ENCODE measurements at regions not wholly inside any gene's neighbourhood (a gene's known extent, or its start where the extent isn't known, plus 50 kb on each side); places are given as distances from the start of the nearest gene placed in this dataset.

GRCh38 chr5:19256036-19256435 lies 732.0 kb downstream of the CDH18 start:
- no peak for TF ChIP-seq CTCF (IDR thresholded peaks at IDR 0.05)
- no peak for TF ChIP-seq POLR2A (IDR thresholded peaks at IDR 0.05)
- no peak for TF ChIP-seq POLR2AphosphoS5 (IDR thresholded peaks at IDR 0.05)
- TF ChIP-seq EP300 (IDR thresholded peaks at IDR 0.05), result no peak
